Common myeloid progenitor, CD34-positive (primary cell): ENCODE measurements at regions not wholly inside any gene's neighbourhood (a gene's known extent, or its start where the extent isn't known, plus 50 kb on each side); places are given as distances from the start of the nearest gene placed in this dataset.

Source experiments
- CTCF ChIA-PET: fragments of 350-600 bp; sonication (Branson Sonifier 250); formaldehyde crosslinking; loops from one replicate; lab custom pipeline; 2021; ENCODE audit warnings: antibody characterized with exemption; lab: Charles Lee
- POLR2A ChIA-PET: fragments of 350-600 bp; sonication (Branson Sonifier 250); formaldehyde crosslinking; loops from one replicate; lab custom pipeline; 2021; ENCODE audit warnings: antibody characterized with exemption; lab: Charles Lee
- DNase-seq, 3 donors: peaks; one replicate each; pipeline versions ENCODE4 v3.0.0 to v3.0.0-alpha.2; 2013
- H3K27ac ChIP-seq, 2 experiments: 1 replicate in 1 of 2; 2 replicates in 1 of 2; pipeline ENCODE4 v1.7.0; 2013; ENCODE audit warnings: inconsistent platforms in 2 of 2, low read length in 2 of 2, mild to moderate bottlenecking in 2 of 2, low read depth in 1 of 2, moderate library complexity in 1 of 2; ENCODE audit not compliant: severe bottlenecking in 2 of 2, insufficient read depth in 1 of 2, poor library complexity in 1 of 2
- H3K27me3 ChIP-seq, 5 experiments: replicated peaks in 2 of 5; 1 replicate in 3 of 5; 2 replicates in 2 of 5; pipeline versions ENCODE4 v1.6.1 to v1.7.0; 2013; ENCODE audit warnings: low read length in 4 of 5, mild to moderate bottlenecking in 2 of 5, moderate library complexity in 2 of 5, inconsistent platforms in 1 of 5; ENCODE audit not compliant: insufficient read depth in 5 of 5, control insufficient read depth in 4 of 5
- H3K36me3 ChIP-seq, 4 experiments: 1 replicate in 2 of 4; 2 replicates in 2 of 4; pipeline versions ENCODE4 v1.6.1 to v1.7.0; 2013; ENCODE audit warnings: low read length in 3 of 4, control low read depth in 1 of 4, mild to moderate bottlenecking in 1 of 4; ENCODE audit not compliant: control insufficient read depth in 4 of 4, insufficient read depth in 4 of 4
- H3K4me1 ChIP-seq, 4 experiments: 1 replicate in 3 of 4; 2 replicates in 1 of 4; pipeline versions ENCODE4 v1.6.1 to v1.7.1; 2013; ENCODE audit warnings: low read length in 3 of 4, mild to moderate bottlenecking in 3 of 4, control low read depth in 1 of 4, inconsistent platforms in 1 of 4, moderate library complexity in 1 of 4; ENCODE audit not compliant: control insufficient read depth in 4 of 4, insufficient read depth in 4 of 4; ENCODE audit errors: control extremely low read depth in 1 of 4
- H3K4me3 ChIP-seq, 7 experiments: 1 replicate in 4 of 7; 2 replicates in 3 of 7; pipeline versions ENCODE4 v1.5.1 to v1.7.0; 2013; ENCODE audit warnings: mild to moderate bottlenecking in 7 of 7, low read length in 6 of 7, moderate library complexity in 6 of 7, inconsistent platforms in 2 of 7, low read depth in 2 of 7, control low read depth in 1 of 7; ENCODE audit not compliant: insufficient read depth in 4 of 7, control insufficient read depth in 1 of 7; ENCODE audit errors: extremely low read depth in 1 of 7
- H3K9me3 ChIP-seq, 5 experiments: 1 replicate in 4 of 5; 2 replicates in 1 of 5; pipeline versions ENCODE4 v1.6.1 to v1.7.1; 2013; ENCODE audit warnings: low read length in 4 of 5, mild to moderate bottlenecking in 2 of 5, inconsistent platforms in 1 of 5, low read depth in 1 of 5, moderate library complexity in 1 of 5; ENCODE audit not compliant: control insufficient read depth in 4 of 5, insufficient read depth in 2 of 5; ENCODE audit errors: control extremely low read depth in 1 of 5
- WGBS: methylation state at CpG from one replicate; pipeline ENCODE4 v1.1.5; 2013; ENCODE audit not compliant: insufficient coverage; 5-methylcytosine and 5-hydroxymethylcytosine counted together

GRCh38 chr13:84405286-84405685, 523.0 kb upstream of the SLITRK1 start:
- no peak for DNase-seq

GRCh38 chr13:84400706-84401105, 518.4 kb upstream of the SLITRK1 start:
- H3K27ac ChIP-seq, result no peak overlapping the region
- CTCF ChIA-PET, result no interaction called here
- 80% methylated on average over 1 of the region's 2 CpGs for WGBS
- H3K4me3 ChIP-seq, result no peak overlapping the region
- no peak for DNase-seq
- no peaks in the 10 kb centered on the region for H3K4me1 ChIP-seq
- POLR2A ChIA-PET, result no interaction called here
- H3K27me3 ChIP-seq, result no peaks in the 10 kb centered on the region
- H3K36me3 ChIP-seq, result no peaks in the 10 kb centered on the region
- H3K9me3 ChIP-seq, result peaks cover 0 to 11% (median 0%) of the 10 kb centered on the region in 5 experiments

More at GRCh38 chr13:84405286-84405685, 523.0 kb upstream of the SLITRK1 start:
- Histone ChIP-seq H3K36me3 (no peaks in the 10 kb centered on the region), H3K27ac (no peak overlapping the region), H3K9me3 (no peaks in the 10 kb centered on the region), H3K27me3 (no peaks in the 10 kb centered on the region), H3K4me3 (no peak overlapping the region), H3K4me1 (no peaks in the 10 kb centered on the region)
- ChIA-PET POLR2A (no interaction called here), CTCF (no interaction called here)
- WGBS, result no CpG with 5 or more reads among the region's 1 CpG

GRCh38 chr13:84399320-84400085, 517.2 kb upstream of the SLITRK1 start:
- peaks cover 0 to 11% (median 0%) of the 10 kb centered on the region in 5 experiments for H3K9me3 ChIP-seq
- POLR2A ChIA-PET, result no interaction called here
- no peaks in the 10 kb centered on the region for H3K36me3 ChIP-seq

GRCh38 chr13:84393981-84394625, 511.8 kb upstream of the SLITRK1 start:
- ChIA-PET CTCF (no interaction called here), POLR2A (no interaction called here)
- DNase-seq, result no peak
- Histone ChIP-seq H3K36me3 (no peaks in the 10 kb centered on the region), H3K27ac (no peak overlapping the region), H3K4me1 (no peaks in the 10 kb centered on the region), H3K4me3 (no peak overlapping the region), H3K27me3 (no peaks in the 10 kb centered on the region), H3K9me3 (peaks cover 0 to 12% (median 3%) of the 10 kb centered on the region in 5 experiments)
- WGBS, result 88% methylated on average over 3 of the region's 4 CpGs

More at GRCh38 chr13:84399320-84400085, 517.2 kb upstream of the SLITRK1 start:
- no peaks in the 10 kb centered on the region for H3K27me3 ChIP-seq
- H3K4me1 ChIP-seq, result no peaks in the 10 kb centered on the region
- no peak overlapping the region for H3K27ac ChIP-seq
- DNase-seq, result peak in 2 of 3 donors; percentile 23 to 28
- H3K4me3 ChIP-seq, result no peak overlapping the region
- CTCF ChIA-PET, result no interaction called here
- 95% methylated on average over 5 of the region's 7 CpGs for WGBS

- Histone ChIP-seq H3K9me3 (peaks cover 0 to 12% (median 0%) of the 10 kb centered on the region in 5 experiments), H3K36me3 (no peaks in the 10 kb centered on the region), H3K27me3 (no peaks in the 10 kb centered on the region), H3K4me1 (no peaks in the 10 kb centered on the region), H3K4me3 (no peak overlapping the region), H3K27ac (no peak overlapping the region)
- no peak for DNase-seq
- ChIA-PET CTCF (no interaction called here), POLR2A (no interaction called here)
- WGBS, result 100% methylated on average over 2 of the region's 3 CpGs
Measured at GRCh38 chr13:84380866-84381265, 498.6 kb upstream of the SLITRK1 start.

- CTCF ChIA-PET, result no interaction called here
- no peak overlapping the region for H3K4me3 ChIP-seq
- H3K36me3 ChIP-seq, result no peaks in the 10 kb centered on the region
- POLR2A ChIA-PET, result no interaction called here
- H3K27me3 ChIP-seq, result no peaks in the 10 kb centered on the region
- DNase-seq, result no peak
- H3K9me3 ChIP-seq, result no peaks in the 10 kb centered on the region
- H3K27ac ChIP-seq, result no peak overlapping the region
- no peaks in the 10 kb centered on the region for H3K4me1 ChIP-seq
Measured at GRCh38 chr13:84377106-84377505, 494.8 kb upstream of the SLITRK1 start.

- Histone ChIP-seq H3K9me3 (no peaks in the 10 kb centered on the region), H3K4me3 (no peak overlapping the region), H3K27ac (no peak overlapping the region), H3K36me3 (no peaks in the 10 kb centered on the region), H3K4me1 (no peaks in the 10 kb centered on the region), H3K27me3 (no peaks in the 10 kb centered on the region)
- ChIA-PET POLR2A (no interaction called here), CTCF (no interaction called here)
- no CpG with 5 or more reads among the region's 2 CpGs for WGBS
- no peak for DNase-seq
Measured at GRCh38 chr13:84366506-84366905, 484.2 kb upstream of the SLITRK1 start.
